KG1 (cell line): ENCODE measurements at regions not wholly inside any gene's neighbourhood (a gene's known extent, or its start where the extent isn't known, plus 50 kb on each side); places are given as distances from the start of the nearest gene placed in this dataset.
"Not testable (repeated sequence)": the region's sequence is repeated elsewhere in the genome, so short reads cannot be mapped to it uniquely, and the experiment has no call there.

Experiments used
- DNase-seq: peaks from one replicate; lab custom pipeline; 2025; lab: John Stamatoyannopoulos, UW

- no peak for DNase-seq
Measured at GRCh38 chr9:86488345-86488744, 134.1 kb upstream of the TUT7 start.

DNA sequence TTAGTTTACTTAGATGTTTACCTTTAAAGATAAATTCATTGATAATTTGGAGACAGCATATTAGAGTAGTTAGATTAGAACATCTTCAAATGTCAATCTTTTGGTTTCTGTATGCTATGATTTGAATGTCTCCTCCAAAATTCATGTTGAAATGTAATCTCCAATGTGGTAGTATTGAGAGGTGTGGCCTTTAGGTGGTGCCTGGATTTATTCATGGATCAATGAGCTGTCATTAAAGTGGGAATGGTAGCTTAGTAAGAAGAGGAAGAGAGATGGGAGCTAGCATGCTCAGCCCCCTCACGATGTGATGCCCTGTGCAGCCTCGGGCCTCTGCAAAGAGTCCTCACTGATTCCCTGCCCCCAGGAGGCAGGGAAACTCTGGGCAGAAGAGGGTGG, 133.6 kb upstream of the TUT7 start:
- DNase-seq: no peak

GRCh38 chr9:86486891-86487837, 133.0 kb upstream of the TUT7 start:
- no peak for DNase-seq

DNA sequence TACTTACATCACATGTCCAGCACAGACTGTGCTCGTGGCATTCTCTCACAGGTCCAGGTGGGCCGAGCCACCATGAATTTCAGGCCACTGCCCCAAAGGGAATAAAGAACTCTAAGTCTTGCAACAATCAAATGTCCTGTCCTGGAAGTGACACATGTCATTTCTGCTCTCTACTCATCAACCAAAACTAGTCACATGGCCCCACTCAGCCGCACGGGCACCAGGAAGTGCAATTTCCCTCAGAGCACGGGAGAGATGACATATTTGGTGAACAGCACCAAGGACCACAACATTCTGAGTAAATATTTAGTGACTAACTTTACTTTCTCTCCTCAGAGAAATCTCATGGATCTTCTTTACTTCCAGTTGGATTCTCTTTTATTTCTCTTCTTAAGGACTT, 131.1 kb upstream of the TUT7 start:
- DNase-seq: no peak

DNA sequence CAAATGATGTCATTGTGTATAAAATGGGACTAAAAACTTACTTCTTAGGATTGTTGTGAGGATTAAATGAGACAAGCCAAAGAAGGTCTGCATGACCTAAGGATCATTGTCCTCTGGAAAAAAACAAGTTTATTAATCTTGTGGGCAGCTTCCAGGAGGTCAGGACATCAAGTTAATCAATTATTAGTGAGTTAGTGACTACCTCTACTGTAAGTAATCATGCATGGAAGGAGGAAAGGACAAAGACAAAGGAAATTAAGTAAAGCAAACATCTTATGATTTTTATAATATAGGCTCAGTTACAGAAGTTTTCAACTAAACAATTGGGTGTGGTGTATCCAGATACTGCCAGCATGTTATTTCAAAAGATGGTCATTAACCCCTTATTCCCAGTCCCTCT, 129.3 kb upstream of the TUT7 start:
- DNase-seq: no peak

DNA sequence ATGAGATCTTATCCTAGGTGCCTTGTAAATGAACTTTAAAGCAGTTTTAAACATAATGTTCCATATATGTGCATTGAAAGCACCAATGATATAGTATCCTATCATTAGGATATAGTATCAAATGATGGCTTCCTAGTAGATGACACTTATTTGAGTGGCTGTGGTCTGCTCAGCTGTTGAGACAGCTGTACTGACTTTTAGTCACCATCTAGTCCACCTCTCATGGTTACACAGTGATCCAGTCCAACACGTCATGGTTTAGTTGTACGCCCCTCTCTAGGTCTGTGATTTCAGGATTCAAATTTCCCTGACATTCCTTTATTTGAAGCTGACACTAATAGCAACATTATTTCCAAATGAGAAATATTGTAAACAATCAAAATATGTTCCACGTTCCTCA, 127.3 kb upstream of the TUT7 start:
- no peak for DNase-seq

- DNase-seq: not testable (repeated sequence)
Measured at GRCh38 chr9:86475255-86475654, 121.0 kb upstream of the TUT7 start.

GRCh38 chr9:86471171-86471815, 117.1 kb upstream of the TUT7 start:
- no peak for DNase-seq

GRCh38 chr9:86470326-86470725, 116.1 kb upstream of the TUT7 start:
- no peak for DNase-seq

GRCh38 chr9:86469476-86470250, 115.5 kb upstream of the TUT7 start:
- DNase-seq: no peak

- no peak for DNase-seq
Measured at GRCh38 chr9:86464242-86464641, 110.0 kb upstream of the TUT7 start.

DNA sequence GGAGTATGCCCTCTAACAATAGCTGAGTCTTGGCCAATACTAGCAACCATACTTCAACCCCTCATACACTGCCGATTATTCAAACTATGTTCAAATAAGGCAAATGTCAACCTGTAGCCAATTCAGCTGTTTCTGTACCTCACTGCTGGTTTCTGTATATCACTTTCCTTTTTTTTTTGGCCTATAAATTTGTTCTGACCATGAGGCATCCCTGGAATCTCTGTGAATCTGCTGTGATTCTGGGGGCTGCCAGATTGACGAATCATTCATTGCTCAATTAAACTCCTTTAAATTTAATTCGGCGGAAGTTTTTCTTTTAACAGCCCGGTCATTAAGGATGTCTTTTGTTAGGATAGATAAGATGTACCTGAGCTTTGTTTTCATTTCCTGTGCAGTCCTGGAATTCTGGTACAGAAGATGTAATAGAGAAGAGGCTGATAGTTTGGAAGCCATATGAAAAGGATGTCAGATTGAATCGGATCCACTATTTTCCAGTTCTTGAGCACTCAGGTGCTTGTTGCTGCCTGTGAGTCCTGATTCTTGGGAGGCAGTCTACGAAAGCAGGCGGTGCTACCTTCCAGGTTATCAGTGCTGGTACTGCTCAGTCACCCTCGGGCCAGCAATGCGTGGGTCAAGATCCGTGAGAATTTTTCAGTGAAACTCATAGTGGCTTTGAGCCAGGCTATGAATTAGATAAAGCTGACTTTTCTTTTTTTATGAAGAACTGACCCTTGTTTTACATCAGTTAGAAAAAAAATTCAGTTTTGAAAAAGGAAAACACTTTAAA, 106.2 kb upstream of the TUT7 start:
- no peak for DNase-seq

- DNase-seq: no peak
Measured at GRCh38 chr9:86459599-86460155, 105.5 kb upstream of the TUT7 start.

DNA sequence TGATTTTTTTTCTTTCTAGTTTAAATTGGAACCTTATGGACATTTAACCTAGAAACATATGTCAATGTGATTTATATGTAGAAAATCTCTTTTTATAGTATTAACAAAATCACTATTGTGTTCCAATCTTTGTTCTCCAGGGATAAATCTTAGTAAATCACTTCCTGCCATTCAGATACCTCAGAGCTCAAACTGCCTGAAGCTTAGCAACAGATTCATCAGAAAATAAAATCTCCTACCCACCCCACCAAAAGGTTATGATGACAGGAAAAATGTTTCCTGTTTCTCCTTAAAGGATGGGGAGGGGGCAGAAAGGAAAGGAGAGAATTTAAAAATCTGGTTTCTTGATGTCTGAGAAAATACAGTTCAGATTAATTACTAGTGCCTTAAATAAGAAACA, 105.0 kb upstream of the TUT7 start:
- DNase-seq: no peak

- DNase-seq: no peak
Measured at GRCh38 chr9:86458191-86458855, 104.1 kb upstream of the TUT7 start.

- DNase-seq: no peak
Measured at GRCh38 chr9:86456416-86456815, 102.2 kb upstream of the TUT7 start.

DNA sequence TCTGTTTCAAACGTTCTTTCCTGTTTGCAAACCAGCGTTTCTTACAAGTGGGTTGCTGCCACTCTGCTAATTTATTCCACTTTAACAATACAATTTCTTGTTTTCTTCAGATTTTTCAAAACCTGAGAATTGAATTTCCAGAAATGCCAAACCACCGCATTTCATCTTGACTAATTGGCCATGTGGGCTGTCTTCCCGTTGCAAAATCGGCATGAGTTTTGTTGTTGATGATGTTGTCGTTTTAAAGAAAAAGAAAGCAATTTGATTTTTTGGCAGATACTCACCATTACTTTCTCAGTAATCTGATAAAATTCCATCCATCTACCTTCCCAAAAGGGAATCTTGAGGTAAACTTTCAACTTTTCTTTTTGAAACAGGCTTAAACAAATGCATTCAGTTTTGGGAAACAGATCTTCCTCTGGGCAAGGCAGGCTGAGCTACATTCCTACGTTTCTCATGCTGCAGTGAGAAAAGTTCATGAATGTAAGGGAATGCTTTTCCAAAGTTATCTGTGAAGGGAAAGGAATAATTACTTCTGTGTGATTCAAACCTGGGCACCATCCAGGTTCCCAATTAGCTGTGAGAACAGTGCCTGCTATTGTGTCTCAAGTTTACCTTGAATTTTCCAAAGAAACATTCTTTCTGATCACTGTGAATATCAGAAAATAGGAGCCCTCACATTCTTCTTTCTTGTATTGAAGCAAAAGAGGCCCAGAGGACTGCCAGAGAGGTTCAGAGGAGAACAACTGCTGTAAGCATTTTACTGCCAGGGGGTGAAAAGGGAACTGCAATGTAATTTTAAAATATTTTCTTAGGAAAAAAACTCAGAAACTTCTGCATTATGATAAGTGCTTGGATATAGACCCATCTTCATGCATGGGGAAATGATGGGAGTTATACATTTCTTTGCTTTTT, 100.7 kb upstream of the TUT7 start:
- no peak for DNase-seq

- no peak for DNase-seq
Measured at GRCh38 chr9:86452201-86452828, 98.1 kb upstream of the TUT7 start.

DNA sequence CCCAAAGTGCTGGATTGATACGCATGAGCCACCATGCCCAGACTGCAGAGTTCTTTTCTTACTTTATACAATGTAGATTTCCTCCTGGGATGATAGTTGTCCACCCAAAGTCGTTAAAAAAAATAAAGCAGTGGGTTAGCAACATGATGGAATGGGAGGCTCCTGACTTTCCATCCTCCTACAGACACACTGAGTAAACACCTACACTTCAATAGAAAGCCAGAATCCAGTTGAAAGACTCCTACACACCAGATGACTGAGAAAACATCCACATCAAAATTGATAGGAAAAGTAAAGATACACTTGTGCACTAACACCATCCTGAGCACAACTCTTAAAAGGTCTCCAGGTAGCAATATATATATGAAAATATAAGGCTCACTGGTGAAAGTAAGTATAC, 95.0 kb upstream of the TUT7 start:
- no peak for DNase-seq
